ENCODE measurements at regions not wholly inside any gene's neighbourhood (a gene's known extent, or its start where the extent isn't known, plus 50 kb on each side); places are given as distances from the start of the nearest gene placed in this dataset.

GRCh38 chr5:4868140-4868735, 271.9 kb upstream of the ADAMTS16 start:
- TF ChIP-seq ZFX (IDR thresholded peaks at IDR 0.05; ENCODE audit: borderline replicate concordance) = no peak
- TF ChIP-seq CTCF (IDR thresholded peaks at IDR 0.05) = peak; percentile 93

Measured in 22Rv1 (cell line).